ENCODE measurements at regions not wholly inside any gene's neighbourhood (a gene's known extent, or its start where the extent isn't known, plus 50 kb on each side); places are given as distances from the start of the nearest gene placed in this dataset.

DNA sequence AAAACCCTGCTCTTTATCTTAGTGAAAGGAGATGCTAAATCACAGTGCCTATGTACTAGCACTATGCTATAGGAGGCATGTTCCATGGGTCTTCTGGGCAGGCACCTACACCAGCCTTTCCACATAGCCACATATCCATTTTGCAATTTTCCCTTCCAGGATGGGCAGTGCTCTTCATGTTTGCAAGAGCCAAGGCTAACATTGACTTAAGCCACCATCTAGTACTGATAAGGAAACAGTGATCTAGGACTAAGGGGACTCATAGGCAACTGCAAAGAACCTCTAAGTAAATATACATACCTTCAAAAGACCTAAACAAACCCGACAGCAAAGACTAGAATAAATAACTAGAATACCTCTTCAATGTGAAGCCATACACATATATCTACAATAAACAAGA is 919.7 kb upstream of the GYPC start:
- Histone ChIP-seq H3K9ac (ENCODE audit: low read length) (no peak overlapping the region), H3K36me3 (ENCODE audit: insufficient read depth, low read length) (no peaks in the 10 kb centered on the region), H3K27ac (ENCODE audit: low read depth, low read length, poor library complexity, severe bottlenecking) (no peak overlapping the region), H3K9me3 (ENCODE audit: low read length) (no peaks in the 10 kb centered on the region), H3F3A (ENCODE audit: insufficient read depth, low read length) (no peaks in the 10 kb centered on the region), H3K27me3 (ENCODE audit: insufficient read depth, low read length) (no peaks in the 10 kb centered on the region), H3K4me3 (ENCODE audit: low read depth, low read length, poor library complexity, severe bottlenecking) (no peak overlapping the region), H3K9me2 (ENCODE audit: low read depth, low read length) (no peaks in the 10 kb centered on the region), H4K20me1 (ENCODE audit: insufficient read depth, low read length) (no peaks in the 10 kb centered on the region), H3K4me2 (ENCODE audit: low read length) (no peak overlapping the region), H3K4me1 (ENCODE audit: insufficient read depth, low read length, severe bottlenecking) (no peaks in the 10 kb centered on the region), H2AFZ (ENCODE audit: low read length) (no peak overlapping the region), H3K79me2 (ENCODE audit: insufficient read depth, low read length) (no peaks in the 10 kb centered on the region)
- TF ChIP-seq, protein P1, sequence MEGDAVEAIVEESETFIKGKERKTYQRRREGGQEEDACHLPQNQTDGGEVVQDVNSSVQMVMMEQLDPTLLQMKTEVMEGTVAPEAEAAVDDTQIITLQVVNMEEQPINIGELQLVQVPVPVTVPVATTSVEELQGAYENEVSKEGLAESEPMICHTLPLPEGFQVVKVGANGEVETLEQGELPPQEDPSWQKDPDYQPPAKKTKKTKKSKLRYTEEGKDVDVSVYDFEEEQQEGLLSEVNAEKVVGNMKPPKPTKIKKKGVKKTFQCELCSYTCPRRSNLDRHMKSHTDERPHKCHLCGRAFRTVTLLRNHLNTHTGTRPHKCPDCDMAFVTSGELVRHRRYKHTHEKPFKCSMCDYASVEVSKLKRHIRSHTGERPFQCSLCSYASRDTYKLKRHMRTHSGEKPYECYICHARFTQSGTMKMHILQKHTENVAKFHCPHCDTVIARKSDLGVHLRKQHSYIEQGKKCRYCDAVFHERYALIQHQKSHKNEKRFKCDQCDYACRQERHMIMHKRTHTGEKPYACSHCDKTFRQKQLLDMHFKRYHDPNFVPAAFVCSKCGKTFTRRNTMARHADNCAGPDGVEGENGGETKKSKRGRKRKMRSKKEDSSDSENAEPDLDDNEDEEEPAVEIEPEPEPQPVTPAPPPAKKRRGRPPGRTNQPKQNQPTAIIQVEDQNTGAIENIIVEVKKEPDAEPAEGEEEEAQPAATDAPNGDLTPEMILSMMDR (IDR thresholded peaks at IDR 0.05; ENCODE audit: low read length) = no peak
- TF ChIP-seq EZH2 (IDR thresholded peaks at IDR 0.05; ENCODE audit: borderline replicate concordance, low read length) = no peak

DNA sequence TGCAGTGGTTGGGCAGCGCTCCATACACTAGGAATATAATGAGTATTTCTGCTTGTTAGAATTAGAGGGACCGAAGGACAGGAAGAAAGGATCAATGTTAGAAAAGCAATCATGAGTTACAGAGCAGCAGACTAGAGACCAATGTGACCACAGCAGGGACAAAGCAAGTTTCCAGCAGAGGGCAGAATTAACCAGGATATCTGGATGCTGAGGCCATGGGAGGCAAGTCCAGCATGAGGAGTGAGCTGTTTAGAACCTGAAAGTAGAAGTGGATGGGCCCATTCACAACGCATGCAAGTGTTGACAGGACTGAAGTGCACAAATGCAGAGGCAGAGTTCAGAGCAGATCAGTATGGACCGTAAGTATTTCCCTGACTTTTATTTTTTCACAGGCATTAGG is 910.4 kb upstream of the GYPC start:
- no peaks in the 10 kb centered on the region for H3K27me3 ChIP-seq (ENCODE audit: insufficient read depth, low read length)
- H3K4me1 ChIP-seq (ENCODE audit: insufficient read depth, low read length, severe bottlenecking) = no peaks in the 10 kb centered on the region
- no peaks in the 10 kb centered on the region for H3K79me2 ChIP-seq (ENCODE audit: insufficient read depth, low read length)
- no peak overlapping the region for H2AFZ ChIP-seq (ENCODE audit: low read length)
- H3K9ac ChIP-seq (ENCODE audit: low read length) = no peak overlapping the region
- H3K9me2 ChIP-seq (ENCODE audit: low read depth, low read length) = no peaks in the 10 kb centered on the region
- no peak overlapping the region for H3K4me2 ChIP-seq (ENCODE audit: low read length)
- H3K4me3 ChIP-seq (ENCODE audit: low read depth, low read length, poor library complexity, severe bottlenecking) = no peak overlapping the region
- no peaks in the 10 kb centered on the region for H3K9me3 ChIP-seq (ENCODE audit: low read length)
- TF ChIP-seq, protein P1 (IDR thresholded peaks at IDR 0.05; ENCODE audit: low read length) = peak; percentile 27; the same call in 1 of the 2 replicates
- no peak for TF ChIP-seq EZH2 (IDR thresholded peaks at IDR 0.05; ENCODE audit: borderline replicate concordance, low read length)
- no peak overlapping the region for H3K27ac ChIP-seq (ENCODE audit: low read depth, low read length, poor library complexity, severe bottlenecking)
- H3K36me3 ChIP-seq (ENCODE audit: insufficient read depth, low read length) = no peaks in the 10 kb centered on the region
- no peaks in the 10 kb centered on the region for H3F3A ChIP-seq (ENCODE audit: insufficient read depth, low read length)
- H4K20me1 ChIP-seq (ENCODE audit: insufficient read depth, low read length) = no peaks in the 10 kb centered on the region

DNA sequence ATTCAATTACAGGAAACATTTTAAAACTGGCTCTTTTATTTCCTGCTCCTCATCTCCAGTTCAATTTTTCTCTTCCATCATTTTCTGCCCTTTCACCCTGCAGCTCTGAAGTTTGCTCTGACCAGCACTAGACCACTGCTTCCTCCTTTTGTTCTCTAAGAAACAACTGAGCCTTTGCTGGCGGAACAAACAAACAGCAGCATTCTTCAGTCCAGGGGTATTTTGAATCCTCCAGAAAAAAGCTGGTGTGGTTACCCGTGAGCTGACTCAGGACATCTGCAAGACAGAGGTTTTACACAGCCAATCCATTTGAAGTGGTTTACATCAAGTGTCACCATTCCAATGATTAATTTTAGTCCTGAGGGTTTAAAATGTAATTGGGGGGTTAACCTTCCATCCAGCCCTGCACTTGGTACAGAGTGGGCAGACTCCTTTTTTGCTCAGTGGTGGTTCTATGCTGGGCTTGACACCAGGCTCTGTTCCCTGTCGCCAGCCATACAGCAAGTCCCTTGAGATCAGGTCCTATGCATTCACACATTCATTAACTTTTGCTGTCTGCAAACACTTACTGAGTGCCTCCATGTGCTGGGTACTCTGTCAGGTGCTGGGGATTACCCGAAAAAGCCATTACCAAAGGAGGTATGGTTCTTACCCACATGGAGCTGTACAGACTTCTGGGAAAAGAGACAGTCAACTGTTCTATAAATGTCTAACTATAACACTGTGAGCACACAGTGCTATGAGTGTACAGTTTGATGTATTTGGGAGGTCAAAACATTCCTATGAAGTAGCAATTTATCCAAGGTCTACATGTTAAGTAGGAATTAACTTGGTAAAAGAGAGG is 909.4 kb upstream of the GYPC start:
- Histone ChIP-seq H3F3A (ENCODE audit: insufficient read depth, low read length) (no peaks in the 10 kb centered on the region), H3K27ac (ENCODE audit: low read depth, low read length, poor library complexity, severe bottlenecking) (no peak overlapping the region), H3K9me2 (ENCODE audit: low read depth, low read length) (no peaks in the 10 kb centered on the region), H3K79me2 (ENCODE audit: insufficient read depth, low read length) (no peaks in the 10 kb centered on the region), H3K36me3 (ENCODE audit: insufficient read depth, low read length) (no peaks in the 10 kb centered on the region), H3K4me1 (ENCODE audit: insufficient read depth, low read length, severe bottlenecking) (no peaks in the 10 kb centered on the region), H3K9ac (ENCODE audit: low read length) (no peak overlapping the region), H3K9me3 (ENCODE audit: low read length) (no peaks in the 10 kb centered on the region), H4K20me1 (ENCODE audit: insufficient read depth, low read length) (no peaks in the 10 kb centered on the region), H3K27me3 (ENCODE audit: insufficient read depth, low read length) (no peaks in the 10 kb centered on the region), H3K4me2 (ENCODE audit: low read length) (no peak overlapping the region), H3K4me3 (ENCODE audit: low read depth, low read length, poor library complexity, severe bottlenecking) (no peak overlapping the region), H2AFZ (ENCODE audit: low read length) (no peak overlapping the region)
- TF ChIP-seq, protein P1 (IDR thresholded peaks at IDR 0.05; ENCODE audit: low read length) = no peak
- TF ChIP-seq EZH2 (IDR thresholded peaks at IDR 0.05; ENCODE audit: borderline replicate concordance, low read length) = no peak
